LNCaP clone FGC (cell line): ENCODE measurements at regions not wholly inside any gene's neighbourhood (a gene's known extent, or its start where the extent isn't known, plus 50 kb on each side); places are given as distances from the start of the nearest gene placed in this dataset.

Experiments
- DNase-seq: peaks from one replicate; pipeline ENCODE4 v3.0.0-alpha.2; 2011; ENCODE audit warnings: low read depth
- H3K4me3 ChIP-seq: 2 replicates; pipeline ENCODE4 v1.5.1; 2011; ENCODE audit warnings: mild to moderate bottlenecking, low read depth, low read length, control low read depth
- CTCF ChIP-seq: IDR thresholded peaks from 2 replicates; pipeline ENCODE4 v1.5.1; 2012; ENCODE audit warnings: mild to moderate bottlenecking; ENCODE audit not compliant: control insufficient read depth, insufficient read depth; ENCODE audit errors: extremely low read depth

- no peak for TF ChIP-seq CTCF
- H3K4me3 ChIP-seq = no peak overlapping the region
- DNase-seq = no peak
These were observed 221.8 kb upstream of the SUCLG2 start for GRCh38 chr3:67876261-67876660.

DNA sequence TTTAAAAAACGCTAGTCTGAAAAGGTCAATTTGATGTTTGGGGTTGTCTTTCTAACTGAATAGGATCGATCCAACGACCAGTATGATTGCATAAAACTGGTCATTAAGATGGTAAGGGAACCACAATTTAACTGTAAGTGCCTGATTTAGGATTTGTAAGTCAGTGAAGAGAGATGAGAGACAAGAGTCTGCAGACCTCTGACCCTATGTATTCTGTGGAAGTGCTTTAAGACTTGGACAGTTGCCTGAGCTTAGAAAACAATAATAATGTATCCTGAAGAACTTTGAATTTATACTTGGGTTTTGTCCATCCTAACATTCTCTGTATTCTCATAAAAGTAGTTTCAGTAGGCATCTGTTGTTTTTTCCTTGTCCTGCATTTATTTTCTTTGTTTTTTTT, 221.4 kb upstream of the SUCLG2 start:
- no peak for DNase-seq
- TF ChIP-seq CTCF = no peak

DNA sequence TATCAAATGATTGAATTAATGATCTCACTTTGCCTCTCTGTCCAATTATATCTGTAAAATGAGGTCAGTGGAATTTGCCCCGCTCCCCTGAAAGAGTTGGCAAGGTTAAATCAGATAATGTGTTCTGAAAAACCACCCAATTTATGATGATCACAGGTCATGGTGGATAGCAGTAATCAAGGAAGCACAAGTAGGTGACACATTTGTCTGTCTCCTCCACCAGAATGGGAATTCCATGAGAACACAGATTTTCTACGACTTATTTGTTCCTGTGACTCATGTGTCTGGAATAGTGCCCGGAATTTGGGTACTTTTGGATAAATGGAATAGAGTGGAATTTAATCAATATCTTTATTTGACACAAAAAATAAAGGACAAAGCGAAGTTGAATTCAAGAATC, 220.9 kb upstream of the SUCLG2 start:
- no peak for DNase-seq
- no peak overlapping the region for H3K4me3 ChIP-seq
- TF ChIP-seq CTCF = no peak

More for the DNA sequence above, 221.4 kb upstream of the SUCLG2 start:
- H3K4me3 ChIP-seq = no peak overlapping the region

DNA sequence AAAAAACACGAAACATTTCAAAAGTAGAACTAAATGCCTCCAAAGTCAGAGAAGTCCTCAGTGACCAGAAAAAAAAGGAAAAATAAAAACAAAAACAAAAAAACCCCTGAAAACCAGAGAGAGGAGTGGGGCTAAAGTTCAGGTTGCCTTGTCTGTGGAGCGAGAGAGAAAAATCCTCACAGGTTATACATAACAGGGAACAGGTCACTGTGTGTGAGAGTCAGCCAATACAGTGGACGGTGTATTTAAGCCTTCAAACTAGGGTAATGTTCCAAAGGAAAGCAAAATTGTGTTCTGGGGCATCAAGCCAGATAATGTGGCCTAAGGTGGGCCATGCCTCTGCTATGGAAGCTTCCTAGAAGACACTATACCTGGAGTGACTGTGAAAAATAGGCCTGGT, 216.1 kb upstream of the SUCLG2 start:
- no peak for TF ChIP-seq CTCF
- no peak overlapping the region for H3K4me3 ChIP-seq
- no peak for DNase-seq

GRCh38 chr3:67866571-67866970, 212.2 kb upstream of the SUCLG2 start:
- no peak overlapping the region for H3K4me3 ChIP-seq
- no peak for DNase-seq
- TF ChIP-seq CTCF = no peak

- no peak for TF ChIP-seq CTCF
- no peak overlapping the region for H3K4me3 ChIP-seq
- DNase-seq = no peak
These were observed 210.3 kb upstream of the SUCLG2 start for GRCh38 chr3:67864587-67865183.

- peak; percentile 4 for DNase-seq
- peak; percentile 66 for TF ChIP-seq CTCF
These were observed 209.5 kb upstream of the SUCLG2 start for GRCh38 chr3:67863869-67864268.

More at GRCh38 chr3:67863869-67864268, 209.5 kb upstream of the SUCLG2 start:
- H3K4me3 ChIP-seq = no peak overlapping the region
